HG02870 (cell line): ENCODE measurements at regions not wholly inside any gene's neighbourhood (a gene's known extent, or its start where the extent isn't known, plus 50 kb on each side); places are given as distances from the start of the nearest gene placed in this dataset.
"Not testable (repeated sequence)": the region's sequence is repeated elsewhere in the genome, so short reads cannot be mapped to it uniquely, and the experiment has no call there.

Experiments used
- ATAC-seq: cut with Tn5 transposase; IDR thresholded peaks from one replicate; pipeline ENCODE4 v1.9.1; 2021; ENCODE audit warnings: mild to moderate bottlenecking, moderate library complexity; ENCODE audit not compliant: unreplicated experiment

DNA sequence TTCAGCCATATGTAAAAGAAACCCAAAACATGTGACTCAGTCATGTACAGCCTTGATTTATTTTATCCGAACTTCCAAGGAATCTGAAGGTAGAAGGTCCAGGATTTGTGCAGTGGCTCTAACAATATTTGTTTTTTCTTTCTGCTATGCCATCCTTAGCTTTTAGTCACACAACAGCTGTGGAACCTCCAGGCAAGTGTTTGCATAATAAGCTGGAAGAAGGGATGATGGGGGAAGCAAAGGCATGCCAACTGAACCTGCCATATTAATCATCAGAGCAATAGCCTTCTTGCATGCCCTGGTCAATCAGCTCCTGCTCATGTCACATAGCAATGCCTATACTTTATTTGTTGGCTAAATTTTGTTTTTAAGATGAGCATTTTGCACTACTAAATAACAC lies 444.7 kb upstream of the ARPP21 start:
- ATAC-seq, result no peak

GRCh38 chr3:35198857-35199256 lies 440.5 kb upstream of the ARPP21 start:
- no peak for ATAC-seq

- no peak for ATAC-seq
Measured at GRCh38 chr3:35200056-35200455, 439.3 kb upstream of the ARPP21 start.

DNA sequence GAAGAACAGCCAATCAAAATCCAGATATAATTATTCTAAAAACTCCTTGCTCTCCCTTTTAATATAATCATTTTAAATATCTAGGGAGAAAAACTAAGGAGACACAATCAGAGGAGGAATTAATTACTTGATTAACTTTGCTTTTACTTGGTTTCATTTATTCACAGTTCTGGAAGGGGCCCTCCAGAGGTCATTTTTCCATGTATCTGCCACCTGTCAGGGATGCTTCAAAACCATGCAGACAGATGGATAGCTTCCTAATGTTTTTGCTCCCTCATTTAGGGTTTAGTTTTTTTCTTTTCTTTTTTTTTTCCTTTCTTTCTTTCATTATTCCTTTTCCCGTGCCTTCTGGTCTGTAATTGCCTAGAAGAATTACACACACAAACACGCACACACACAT lies 438.1 kb upstream of the ARPP21 start:
- no peak for ATAC-seq

DNA sequence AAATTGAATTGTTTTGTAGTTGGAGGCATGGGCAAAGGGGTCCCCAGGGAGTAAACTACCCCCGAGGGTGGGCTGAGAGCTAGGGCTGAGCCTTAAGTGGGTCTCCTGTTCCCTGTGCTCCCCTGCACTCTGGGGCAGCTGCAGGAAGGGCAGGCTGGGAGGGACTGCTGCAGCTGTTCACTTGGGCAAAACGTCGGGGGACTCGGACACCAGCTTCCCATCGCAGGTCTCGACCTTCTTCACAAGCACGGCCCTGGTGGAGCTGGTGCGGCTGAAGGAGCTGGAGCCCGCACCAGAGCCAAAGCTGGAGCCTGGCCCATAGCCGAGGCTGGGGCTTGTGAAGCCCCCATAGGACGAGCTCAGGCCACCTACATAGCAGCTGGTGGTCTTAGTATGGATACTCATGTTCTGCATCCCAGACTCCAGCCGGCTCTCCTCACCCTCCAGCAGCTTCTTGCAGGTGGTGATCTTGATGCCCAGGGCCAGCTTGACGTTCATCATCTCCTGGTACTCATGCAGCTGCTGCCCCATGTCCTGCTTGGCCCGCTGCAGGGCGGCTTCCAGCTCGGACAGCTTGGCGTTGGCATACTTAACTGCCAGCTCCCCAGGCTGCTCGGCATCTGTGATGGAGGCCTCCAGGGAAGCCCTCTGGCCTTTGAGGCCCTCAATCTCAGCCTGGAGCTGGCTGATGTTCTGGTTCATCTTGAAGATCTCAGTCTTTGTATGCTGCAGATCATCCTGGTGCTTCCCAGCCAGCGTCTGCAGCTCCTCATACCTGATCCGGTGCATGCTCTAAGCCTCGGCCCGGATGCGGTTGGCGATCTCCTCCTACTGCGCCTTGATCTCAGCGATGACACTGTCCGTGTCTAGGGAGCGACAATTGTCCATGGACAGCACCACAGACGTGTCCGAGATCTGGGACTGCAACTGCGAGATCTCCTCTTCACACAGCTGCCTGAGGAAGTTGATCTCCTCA lies 423.5 kb upstream of the ARPP21 start:
- ATAC-seq, result no peak

DNA sequence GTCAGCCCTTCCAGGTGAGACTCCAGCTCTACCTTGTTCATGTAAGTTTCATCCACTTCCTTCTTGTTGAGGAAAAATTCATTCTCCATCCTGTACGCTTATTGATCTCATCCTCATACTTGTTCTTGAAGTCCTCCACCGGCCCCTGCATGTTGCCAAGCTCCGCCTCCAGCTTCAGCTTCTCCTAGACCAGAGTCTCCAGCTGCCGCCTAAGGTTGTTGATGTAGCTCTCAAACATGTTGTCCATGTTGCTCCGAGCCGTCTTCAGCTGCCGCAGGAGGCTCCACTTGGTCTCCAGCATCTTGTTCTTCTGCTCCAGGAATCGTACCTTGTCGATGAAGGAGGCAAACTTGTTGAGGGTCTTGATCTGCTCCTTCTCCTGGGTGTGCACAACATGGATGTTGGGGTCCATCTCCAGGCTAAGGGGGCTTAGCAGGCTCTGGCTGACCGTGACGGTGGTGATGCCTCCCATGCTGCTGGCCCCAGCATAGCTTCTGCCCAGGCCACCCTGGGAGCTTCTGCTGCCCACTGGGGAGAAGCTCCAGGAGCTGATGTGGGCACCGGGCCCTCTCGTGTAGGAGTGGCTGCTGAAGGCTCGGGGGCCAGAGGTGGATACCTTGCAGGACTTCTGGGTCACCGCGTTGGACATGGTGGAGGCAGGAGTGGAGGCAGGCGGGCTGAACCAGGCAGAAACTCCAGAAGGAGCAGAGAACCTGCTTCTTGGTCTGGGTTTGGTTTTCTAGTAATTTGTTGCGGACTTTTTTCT lies 422.6 kb upstream of the ARPP21 start:
- ATAC-seq, result no peak

DNA sequence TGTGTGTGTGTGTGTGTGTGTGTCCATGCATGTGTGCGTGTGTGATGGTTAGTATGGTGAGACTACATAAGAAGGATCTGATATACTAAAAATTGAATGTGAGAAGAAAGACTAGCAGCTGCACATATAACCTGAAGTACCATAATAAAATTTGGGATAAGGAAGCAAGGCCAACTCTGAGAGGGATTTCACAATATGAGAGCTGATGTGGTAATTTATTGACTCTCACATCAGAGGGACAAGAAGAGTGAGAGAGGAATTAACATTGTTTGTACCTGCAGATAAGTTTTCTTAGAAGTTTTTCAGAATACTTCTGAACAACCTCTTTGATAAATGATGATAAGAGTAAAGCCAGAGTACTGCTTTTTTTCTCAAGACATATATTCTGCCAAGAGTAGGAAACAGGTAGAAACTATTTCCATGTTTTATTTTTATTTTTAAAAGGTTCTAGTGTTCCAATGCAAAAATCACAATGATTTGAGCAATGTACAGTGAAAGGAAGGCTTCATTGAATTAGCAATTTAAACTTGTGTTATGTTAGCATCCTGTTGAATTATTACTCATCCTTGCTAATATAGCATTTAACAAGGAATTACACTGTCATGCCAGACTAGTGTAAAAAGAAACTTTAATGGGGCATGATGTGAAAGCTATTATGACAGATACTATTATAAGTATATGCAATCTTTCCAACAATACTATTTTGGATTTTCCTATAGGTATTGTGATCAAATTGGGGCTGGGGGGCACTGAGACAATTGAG lies 415.5 kb upstream of the ARPP21 start:
- no peak for ATAC-seq

DNA sequence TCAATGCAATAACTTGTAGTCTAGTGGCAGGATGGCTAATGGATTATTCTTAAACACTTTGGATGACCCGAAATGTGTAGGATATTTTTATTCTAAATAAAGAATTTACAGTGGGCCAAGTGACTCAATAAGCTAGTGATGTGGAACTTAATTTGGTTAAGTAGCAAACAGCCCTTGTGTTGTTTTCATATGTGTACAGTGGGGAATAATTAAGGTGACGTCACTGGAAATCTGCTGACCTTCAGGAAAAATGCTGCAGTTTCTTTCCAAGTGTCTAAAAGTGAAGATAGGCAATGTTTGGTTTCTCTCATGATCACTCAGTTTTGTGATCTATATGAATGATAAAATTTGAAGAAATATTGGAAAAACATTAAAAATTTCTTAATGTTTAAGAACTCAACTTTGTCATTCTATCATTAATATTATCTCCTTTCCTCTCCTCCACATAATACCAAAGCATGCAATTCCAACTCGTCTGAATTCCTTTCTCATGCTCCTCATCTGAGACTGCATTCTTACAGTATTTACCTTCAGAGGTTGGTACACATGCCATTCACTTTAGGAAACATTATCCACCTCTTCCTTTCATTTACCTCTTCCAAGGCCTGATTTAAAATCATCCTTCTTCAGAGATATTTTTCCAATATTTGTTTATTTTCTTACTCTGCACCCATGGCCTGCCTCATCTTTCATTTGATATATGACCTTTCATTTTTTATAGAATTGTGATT lies 414.6 kb upstream of the ARPP21 start:
- no peak for ATAC-seq

- ATAC-seq, result no peak
Measured at GRCh38 chr3:35241236-35241635, 398.1 kb upstream of the ARPP21 start.

DNA sequence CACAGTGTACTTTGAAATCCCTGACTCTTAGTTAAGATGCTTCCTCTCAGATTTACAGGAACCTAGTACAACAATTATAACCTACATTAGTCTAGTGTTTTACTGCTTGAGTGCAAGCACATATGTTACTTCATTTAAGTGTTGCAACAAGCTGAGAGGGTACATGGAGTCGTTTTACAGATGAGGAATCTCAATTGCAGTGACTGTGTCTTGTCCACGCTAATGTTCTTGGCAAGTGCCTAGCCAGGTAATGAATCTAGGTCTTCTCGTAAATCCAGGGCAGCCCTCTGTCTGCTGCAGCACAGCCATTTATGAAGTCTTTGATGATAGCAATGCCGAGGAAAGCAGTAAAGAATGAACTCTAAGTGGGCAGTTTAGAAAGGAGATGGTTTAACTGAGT lies 384.4 kb upstream of the ARPP21 start:
- no peak for ATAC-seq

GRCh38 chr3:35257641-35258040 lies 381.7 kb upstream of the ARPP21 start:
- ATAC-seq, result no peak

GRCh38 chr3:35262406-35262805 lies 376.9 kb upstream of the ARPP21 start:
- no peak for ATAC-seq

GRCh38 chr3:35263477-35263876 lies 375.8 kb upstream of the ARPP21 start:
- no peak for ATAC-seq

DNA sequence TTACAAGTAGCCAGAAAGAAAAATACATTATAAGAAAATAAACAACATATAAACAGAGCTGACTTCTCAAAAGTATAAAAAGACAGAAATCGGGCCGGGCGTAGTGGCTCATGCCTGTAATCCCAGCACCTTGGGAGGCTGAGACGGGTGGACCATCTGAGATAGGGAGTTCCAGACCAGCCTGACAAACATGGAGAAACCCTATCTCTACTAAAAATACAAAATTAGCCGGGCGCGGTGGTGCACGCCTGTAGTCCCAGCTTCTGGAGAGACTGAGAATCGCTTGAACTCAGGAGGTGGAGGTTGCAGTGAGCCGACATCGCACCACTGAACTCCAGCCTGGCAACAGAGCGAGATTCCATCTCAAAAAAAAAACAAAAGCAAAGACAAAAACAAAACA lies 373.3 kb upstream of the ARPP21 start:
- not testable (repeated sequence) for ATAC-seq

DNA sequence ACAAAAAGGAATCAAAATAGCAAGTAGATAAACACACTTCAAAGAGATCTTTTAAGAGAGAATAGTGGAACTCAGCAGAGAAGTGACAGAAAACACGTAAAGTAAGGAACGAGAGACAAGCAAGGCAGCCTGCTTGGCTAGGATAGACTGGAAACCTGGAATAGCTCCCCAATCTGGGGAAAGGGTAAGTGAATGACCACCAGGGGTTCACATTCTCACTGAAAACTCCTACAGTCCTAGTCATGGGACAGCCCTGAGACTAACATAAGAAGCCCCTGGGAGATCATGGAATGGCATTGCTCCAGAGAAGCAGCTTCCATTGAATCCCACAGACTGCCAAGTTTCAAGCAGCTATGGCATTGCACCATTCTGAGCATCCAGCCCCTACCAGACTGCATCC lies 363.6 kb upstream of the ARPP21 start:
- ATAC-seq, result no peak

- ATAC-seq, result no peak
Measured at GRCh38 chr3:35276568-35276967, 362.8 kb upstream of the ARPP21 start.

DNA sequence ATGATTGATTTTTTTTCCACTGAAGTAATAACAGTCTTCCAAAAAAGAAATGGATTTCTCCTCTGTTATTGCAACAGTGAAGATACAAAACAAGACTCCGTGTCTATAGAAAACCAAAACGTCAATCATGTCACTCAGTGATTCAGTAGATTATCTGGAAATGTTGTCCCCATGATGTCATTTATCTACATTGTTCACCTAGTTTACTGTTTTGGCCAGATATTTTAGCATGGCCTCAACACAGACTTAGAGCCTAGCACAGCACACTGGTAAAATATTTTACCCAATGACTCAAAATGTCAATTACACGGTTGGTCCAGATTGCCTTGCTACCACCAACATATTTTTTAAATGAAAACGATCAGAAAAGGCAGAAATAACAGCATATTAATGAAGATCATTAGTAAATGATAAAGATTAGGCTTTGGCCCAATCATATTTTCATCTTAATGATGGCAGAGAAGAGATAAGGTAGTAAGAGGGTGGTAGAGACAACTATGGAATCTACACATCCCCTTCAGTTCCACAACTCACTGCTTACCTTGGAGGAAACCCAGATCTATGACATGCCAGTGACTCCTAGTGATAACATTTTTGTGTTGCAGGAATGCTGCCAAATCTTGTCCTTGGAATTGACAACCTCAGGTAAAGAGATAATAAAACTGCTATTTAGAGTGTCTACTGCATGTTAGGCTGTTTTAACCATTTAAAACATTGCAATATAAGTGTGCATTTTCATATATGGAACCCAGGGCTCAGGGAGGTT lies 347.7 kb upstream of the ARPP21 start:
- no peak for ATAC-seq

- ATAC-seq, result no peak
Measured at GRCh38 chr3:35292568-35292967, 346.8 kb upstream of the ARPP21 start.

- no peak for ATAC-seq
Measured at GRCh38 chr3:35295906-35296305, 343.4 kb upstream of the ARPP21 start.

GRCh38 chr3:35296533-35296932 lies 342.8 kb upstream of the ARPP21 start:
- no peak for ATAC-seq
